GM12875 (cell line): ENCODE measurements at regions not wholly inside any gene's neighbourhood (a gene's known extent, or its start where the extent isn't known, plus 50 kb on each side); places are given as distances from the start of the nearest gene placed in this dataset.

Experiments
- H3K4me3 ChIP-seq: one replicate; pipeline ENCODE4 v1.5.1; 2011; ENCODE audit warnings: low read depth, low read length, control low read depth
- CTCF ChIP-seq: IDR thresholded peaks from 2 replicates; pipeline ENCODE4 v1.5.1; 2011; ENCODE audit warnings: low read depth, mild to moderate bottlenecking, control low read depth, inconsistent platforms, low read length, moderate library complexity, borderline replicate concordance; ENCODE audit not compliant: insufficient read depth

GRCh38 chr3:29201604-29202003 is 79.3 kb upstream of the RBMS3 start:
- TF ChIP-seq CTCF = no peak

GRCh38 chr3:29202378-29202777 is 78.5 kb upstream of the RBMS3 start:
- TF ChIP-seq CTCF = no peak
- no peak overlapping the region for H3K4me3 ChIP-seq

More at GRCh38 chr3:29201604-29202003, 79.3 kb upstream of the RBMS3 start:
- H3K4me3 ChIP-seq = no peak overlapping the region

GRCh38 chr3:29203851-29204250 is 77.0 kb upstream of the RBMS3 start:
- H3K4me3 ChIP-seq = no peak overlapping the region
- TF ChIP-seq CTCF = no peak

GRCh38 chr3:29207427-29207826 is 73.4 kb upstream of the RBMS3 start:
- H3K4me3 ChIP-seq = no peak overlapping the region
- TF ChIP-seq CTCF = no peak

GRCh38 chr3:29212789-29213433 is 68.0 kb upstream of the RBMS3 start:
- no peak for TF ChIP-seq CTCF

GRCh38 chr3:29214009-29214658 is 66.7 kb upstream of the RBMS3 start:
- no peak overlapping the region for H3K4me3 ChIP-seq
- TF ChIP-seq CTCF = no peak

More at GRCh38 chr3:29212789-29213433, 68.0 kb upstream of the RBMS3 start:
- no peak overlapping the region for H3K4me3 ChIP-seq

GRCh38 chr3:29215948-29216347 is 64.9 kb upstream of the RBMS3 start:
- TF ChIP-seq CTCF = no peak
- H3K4me3 ChIP-seq = no peak overlapping the region
